ENCODE measurements at regions not wholly inside any gene's neighbourhood (a gene's known extent, or its start where the extent isn't known, plus 50 kb on each side); places are given as distances from the start of the nearest gene placed in this dataset.

DNA sequence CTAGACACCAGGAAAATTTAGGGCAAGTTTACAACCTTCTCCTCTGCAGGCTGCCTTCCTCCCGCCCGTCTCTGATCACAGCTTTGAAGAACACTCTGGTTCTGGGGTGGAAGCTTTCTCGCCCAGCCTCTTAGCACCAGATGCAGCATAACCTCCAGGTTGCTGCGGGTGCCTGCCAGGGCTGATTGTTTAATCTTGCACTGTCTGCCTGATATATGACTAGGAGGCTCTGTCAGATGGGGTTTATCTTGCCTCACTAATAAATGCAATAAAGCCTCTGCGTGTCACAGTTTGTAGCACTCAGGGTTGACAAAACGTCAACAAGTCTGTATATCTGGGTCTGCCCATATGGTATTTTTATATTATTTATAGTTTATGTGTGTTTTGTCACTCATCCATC, 388.2 kb downstream of the FUT8 start:
- Histone ChIP-seq H3K9ac (ENCODE audit: low read depth, low read length) (no peak overlapping the region), H2BK5ac (ENCODE audit: low read depth, low read length, poor library complexity, severe bottlenecking) (no peak overlapping the region), H3K4me2 (ENCODE audit: low read depth, low read length) (no peak overlapping the region), H3K4me1 (ENCODE audit: control insufficient read depth, insufficient read depth, low read length) (no peaks in the 10 kb centered on the region), H3K14ac (replicated peaks; ENCODE audit: low read depth, low read length) (no peak overlapping the region), H3K4ac (ENCODE audit: low read depth, low read length) (no peak overlapping the region), H2AFZ (replicated peaks; ENCODE audit: low read length, poor library complexity) (no peak overlapping the region), H2BK20ac (ENCODE audit: low read depth, low read length) (no peak overlapping the region), H3K56ac (ENCODE audit: extremely low read depth, insufficient read depth, low read length) (no peak overlapping the region), H3K18ac (ENCODE audit: low read depth, low read length) (no peak overlapping the region), H3K23ac (ENCODE audit: low read depth, low read length) (no peak overlapping the region), H4K20me1 (ENCODE audit: insufficient read depth, low read length) (no peaks in the 10 kb centered on the region), H4K91ac (ENCODE audit: insufficient read depth, low read depth, low read length) (no peak overlapping the region), H3K27me3 (ENCODE audit: control insufficient read depth, insufficient read depth, low read length) (peaks cover 8% of the 10 kb centered on the region), H3K9me3 (ENCODE audit: control insufficient read depth, insufficient read depth, low read length) (no peaks in the 10 kb centered on the region), H3K79me1 (ENCODE audit: low read depth in 1 of 2, low read length in 2 of 2) (no peaks in the 10 kb centered on the region), H3K4me3 (ENCODE audit: insufficient read depth, low read depth, low read length) (no peak overlapping the region), H2AK9ac (replicated peaks; ENCODE audit: low read depth, low read length, poor library complexity) (no peak overlapping the region), H3K9me1 (ENCODE audit: insufficient read depth, low read length) (no peaks in the 10 kb centered on the region), H4K8ac (ENCODE audit: low read depth in 2 of 2, low read length in 2 of 2) (no peak overlapping the region), H3K27ac (ENCODE audit: insufficient read depth, low read length) (no peak overlapping the region), H3K36me3 (ENCODE audit: control insufficient read depth, insufficient read depth, low read length) (no peaks in the 10 kb centered on the region), H2BK120ac (ENCODE audit: low read depth, low read length) (no peak overlapping the region), H4K5ac (ENCODE audit: low read depth, low read length) (no peak overlapping the region), H2BK15ac (ENCODE audit: low read depth, low read length) (no peak overlapping the region), H2AK5ac (ENCODE audit: low read depth, low read length) (no peak overlapping the region)
- dilution Hi-C loops (cut with HindIII; ENCODE audit: low sequenced_read_pairs, unreplicated experiment) (no loop called here), intact Hi-C loops (cut with micrococcal nuclease) (no loop called here), in situ Hi-C loops (cut with MboI; ENCODE audit: low sequenced_read_pairs) (no loop called here)
- TF ChIP-seq FOS (IDR thresholded peaks at IDR 0.05; ENCODE audit: low read depth, low read length), result no peak
- TF ChIP-seq RAD21 (IDR thresholded peaks at IDR 0.05; ENCODE audit: low read length), result no peak
- no peak for TF ChIP-seq RCOR1 (IDR thresholded peaks at IDR 0.05; ENCODE audit: insufficient replicate concordance, low read length)
- TF ChIP-seq NFE2L2 (IDR thresholded peaks at IDR 0.05; ENCODE audit: low read depth, low read length), result no peak
- TF ChIP-seq POLR2A (IDR thresholded peaks at IDR 0.05; ENCODE audit: low read depth, low read length), result no peak
- no peak for TF ChIP-seq CTCF (conservative IDR thresholded peaks at IDR 0.05; ENCODE audit: low read depth, low read length)
- TF ChIP-seq RFX5 (IDR thresholded peaks at IDR 0.05; ENCODE audit: low read depth, low read length), result no peak
- no peak for TF ChIP-seq MAZ (IDR thresholded peaks at IDR 0.05; ENCODE audit: borderline replicate concordance, low read depth, low read length)
- no peak for TF ChIP-seq BHLHE40 (IDR thresholded peaks at IDR 0.05; ENCODE audit: low read depth, low read length)
- TF ChIP-seq, protein P1, sequence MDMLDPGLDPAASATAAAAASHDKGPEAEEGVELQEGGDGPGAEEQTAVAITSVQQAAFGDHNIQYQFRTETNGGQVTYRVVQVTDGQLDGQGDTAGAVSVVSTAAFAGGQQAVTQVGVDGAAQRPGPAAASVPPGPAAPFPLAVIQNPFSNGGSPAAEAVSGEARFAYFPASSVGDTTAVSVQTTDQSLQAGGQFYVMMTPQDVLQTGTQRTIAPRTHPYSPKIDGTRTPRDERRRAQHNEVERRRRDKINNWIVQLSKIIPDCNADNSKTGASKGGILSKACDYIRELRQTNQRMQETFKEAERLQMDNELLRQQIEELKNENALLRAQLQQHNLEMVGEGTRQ (IDR thresholded peaks at IDR 0.05; ENCODE audit: low read depth, low read length), result no peak
- TF ChIP-seq MAFK (IDR thresholded peaks at IDR 0.05; ENCODE audit: low read depth, low read length), result no peak
- DNase-seq, result no peak
- POLR2A ChIA-PET (ENCODE audit: unreplicated experiment), result no interaction called here
- WGBS, 2 experiments (ENCODE audit: extremely low coverage in 2 of 2, insufficient read length in 1 of 2), result no CpG with 5 or more reads among the region's 6 CpGs
- no TSS peak for BruUV-seq (replicated peaks)
- CTCF ChIA-PET, result no interaction called here
- no peak for ATAC-seq (ENCODE audit: low read depth)
